A673 (cell line): ENCODE measurements at regions not wholly inside any gene's neighbourhood (a gene's known extent, or its start where the extent isn't known, plus 50 kb on each side); places are given as distances from the start of the nearest gene placed in this dataset.
A peak's percentile ranks its signal among the peaks of the same experiment; 100 is the strongest.

Experiments
- BruUV-seq: library from RNA; stranded (reverse); fragments of 400-500 nt; replicated peaks from 2 replicates; lab custom pipeline; 2021; lab: Mats Ljungman, UMichigan
- CTCF ChIA-PET: fragments of 300-600 bp; sonication (Branson Sonifier 250); formaldehyde crosslinking; loops from one replicate; lab custom pipeline; 2022; ENCODE audit warnings: antibody characterized with exemption; lab: Charles Lee
- POLR2A ChIA-PET: fragments of 300-600 bp; sonication (Branson Sonifier 250); formaldehyde crosslinking; loops from one replicate; lab custom pipeline; 2022; ENCODE audit warnings: antibody characterized with exemption; ENCODE audit not compliant: low non-redundant PET; lab: Charles Lee
- DNase-seq: peaks from one replicate; pipeline ENCODE4 v3.0.0-alpha.2; 2015; ENCODE audit warnings: low spot score
- H3K27ac ChIP-seq: fragments of 200-600 bp; sonication (generic); 2 replicates; pipeline ENCODE4 v1.5.1; 2016; ENCODE audit warnings: mixed run types, low read depth, mild to moderate bottlenecking, mixed read lengths, antibody characterized with exemption, low read length; ENCODE audit not compliant: poor library complexity, severe bottlenecking
- H3K27me3 ChIP-seq: fragments of 200-600 bp; sonication (generic); replicated peaks from 2 replicates; pipeline ENCODE4 v1.6.1; 2017; ENCODE audit warnings: mixed run types, low read depth, mild to moderate bottlenecking, mixed read lengths, antibody characterized with exemption, low read length; ENCODE audit not compliant: insufficient read depth, poor library complexity
- H3K36me3 ChIP-seq: fragments of 200-600 bp; sonication (generic); 2 replicates; pipeline ENCODE4 v1.6.1; 2016; ENCODE audit warnings: mixed run types, mild to moderate bottlenecking, mixed read lengths, antibody characterized with exemption, low read length; ENCODE audit not compliant: insufficient read depth, poor library complexity, severe bottlenecking
- H3K4me1 ChIP-seq: fragments of 200-600 bp; sonication (generic); 2 replicates; pipeline ENCODE4 v1.6.1; 2017; ENCODE audit warnings: mixed run types, mild to moderate bottlenecking, mixed read lengths, antibody characterized with exemption, low read length; ENCODE audit not compliant: insufficient read depth, poor library complexity, severe bottlenecking
- H3K4me3 ChIP-seq: fragments of 200-600 bp; sonication (generic); 2 replicates; pipeline ENCODE4 v1.5.1; 2016; ENCODE audit warnings: low read depth, mixed run types, mild to moderate bottlenecking, mixed read lengths, low read length; ENCODE audit not compliant: poor library complexity, severe bottlenecking
- H3K9me3 ChIP-seq: fragments of 200-600 bp; sonication (generic); 2 replicates; pipeline ENCODE4 v1.6.1; 2016; ENCODE audit warnings: mixed run types, low read depth, mild to moderate bottlenecking, mixed read lengths, antibody characterized with exemption, low read length; ENCODE audit not compliant: poor library complexity, severe bottlenecking
- CTCF ChIP-seq: fragments of 300-800, 200-600 bp; sonication (generic); conservative IDR thresholded peaks from 2 replicates; pipeline ENCODE4 v1.5.1; 2017; ENCODE audit warnings: low read depth, mild to moderate bottlenecking, antibody characterized with exemption, low read length, moderate library complexity, mixed read lengths
- EZH2 ChIP-seq: fragments of 200-600 bp; sonication (generic); IDR thresholded peaks from 2 replicates; pipeline ENCODE4 v1.6.1; 2017; ENCODE audit warnings: borderline replicate concordance, low read depth, mild to moderate bottlenecking, mixed read lengths, antibody characterized with exemption, low read length; ENCODE audit not compliant: poor library complexity, severe bottlenecking
- intact Hi-C: fragments of 100-400 bp; cut with micrococcal nuclease; formaldehyde crosslinking; loops from one replicate; pipeline ENCODE4 v1.10.0; 2022; ENCODE audit not compliant: unreplicated experiment

- peaks cover 46% of the 10 kb centered on the region for H3K4me1 ChIP-seq
- no peaks in the 10 kb centered on the region for H3K27me3 ChIP-seq
- intact Hi-C loops = loop anchor here (5.0 to 10.0 kb wide), 2 partner anchors 140 to 427 kb away; partner anchors contain the start of gene HDAC9
- H3K4me3 ChIP-seq = no peak overlapping the region
- BruUV-seq = no TSS peak
- no peaks in the 10 kb centered on the region for H3K36me3 ChIP-seq
- peak; percentile 61 for DNase-seq
- no peaks in the 10 kb centered on the region for H3K9me3 ChIP-seq
- CTCF ChIA-PET = interaction anchor here (1.1 to 1.5 kb wide), 2 partner anchors 213 to 308 kb away, joined by 3 to 8 read pairs; no protein-coding TSS in a partner anchor
- POLR2A ChIA-PET = no interaction called here
- TF ChIP-seq CTCF = peak; percentile 52
- TF ChIP-seq EZH2 = no peak
- H3K27ac ChIP-seq = no peak overlapping the region
Measured at GRCh38 chr7:18357691-18358090, 137.9 kb upstream of the HDAC9 start.

GRCh38 chr7:18361756-18362155 is 133.8 kb upstream of the HDAC9 start:
- H3K4me1 ChIP-seq = peaks cover 17% of the 10 kb centered on the region
- ChIA-PET CTCF (no interaction called here), POLR2A (no interaction called here)
- DNase-seq = peak; percentile 29
- no peak overlapping the region for H3K27ac ChIP-seq
- no TSS peak for BruUV-seq
- no peaks in the 10 kb centered on the region for H3K27me3 ChIP-seq
- no peak overlapping the region for H3K4me3 ChIP-seq
- TF ChIP-seq EZH2 (no peak), CTCF (0 out of 2 replicates have a peak, but pooled peaks have one; percentile 21)
- H3K9me3 ChIP-seq = no peaks in the 10 kb centered on the region
- intact Hi-C loops = no loop called here
- H3K36me3 ChIP-seq = no peaks in the 10 kb centered on the region

- TF ChIP-seq EZH2 = no peak
- TF ChIP-seq CTCF = no peak
- H3K4me1 ChIP-seq = peaks cover 17% of the 10 kb centered on the region
- DNase-seq = no peak
- no peaks in the 10 kb centered on the region for H3K27me3 ChIP-seq
- no peak overlapping the region for H3K4me3 ChIP-seq
- no peaks in the 10 kb centered on the region for H3K9me3 ChIP-seq
- POLR2A ChIA-PET = no interaction called here
- intact Hi-C loops = no loop called here
- CTCF ChIA-PET = no interaction called here
- no peaks in the 10 kb centered on the region for H3K36me3 ChIP-seq
- no TSS peak for BruUV-seq
- H3K27ac ChIP-seq = no peak overlapping the region
Measured at GRCh38 chr7:18363751-18364380, 131.7 kb upstream of the HDAC9 start.
